ENCODE measurements at regions not wholly inside any gene's neighbourhood (a gene's known extent, or its start where the extent isn't known, plus 50 kb on each side); places are given as distances from the start of the nearest gene placed in this dataset.
"Not testable (repeated sequence)": the region's sequence is repeated elsewhere in the genome, so short reads cannot be mapped to it uniquely, and the experiment has no call there.

- DNase-seq = peak in 1 of 2 experiments; percentile 38
Observed at GRCh38 chr1:188089461-188089860, 1260.7 kb downstream of the PLA2G4A start.

- no peak for DNase-seq
Observed at GRCh38 chr1:188096521-188096920, 1267.8 kb downstream of the PLA2G4A start.

- no peak for DNase-seq
Observed at GRCh38 chr1:188117436-188117835, 1288.7 kb downstream of the PLA2G4A start.

GRCh38 chr1:188122646-188123045 is 1293.9 kb downstream of the PLA2G4A start:
- DNase-seq = no peak

GRCh38 chr1:188127507-188127906 is 1298.8 kb downstream of the PLA2G4A start:
- DNase-seq = no peak

GRCh38 chr1:188128761-188129160 is 1300.0 kb downstream of the PLA2G4A start:
- peak; percentile 6 to 30 for DNase-seq

GRCh38 chr1:188129856-188130838 is 1301.4 kb downstream of the PLA2G4A start:
- DNase-seq = no peak

- DNase-seq = no peak
Observed at GRCh38 chr1:188137221-188137620, 1308.5 kb downstream of the PLA2G4A start.

- no peak for DNase-seq
Observed at GRCh38 chr1:188140958-188141357, 1312.2 kb downstream of the PLA2G4A start.

GRCh38 chr1:188154196-188154595 is 1325.4 kb downstream of the PLA2G4A start:
- DNase-seq = no peak

GRCh38 chr1:188154761-188155160 is 1326.0 kb downstream of the PLA2G4A start:
- no peak for DNase-seq

GRCh38 chr1:188155261-188155660 is 1326.5 kb downstream of the PLA2G4A start:
- DNase-seq = no peak

- DNase-seq = no peak
Observed at GRCh38 chr1:188164459-188164858, 1335.7 kb downstream of the PLA2G4A start.

- no peak for DNase-seq
Observed at GRCh38 chr1:188166654-188167053, 1337.9 kb downstream of the PLA2G4A start.

GRCh38 chr1:188169971-188170370 is 1341.2 kb downstream of the PLA2G4A start:
- no peak for DNase-seq

- DNase-seq = no peak
Observed at GRCh38 chr1:188170411-188170810, 1341.7 kb downstream of the PLA2G4A start.

GRCh38 chr1:188170935-188171334 is 1342.2 kb downstream of the PLA2G4A start:
- DNase-seq = no peak

- not testable (repeated sequence) for DNase-seq
Observed at GRCh38 chr1:188182063-188182462, 1353.3 kb downstream of the PLA2G4A start.

GRCh38 chr1:188188317-188188716 is 1359.6 kb downstream of the PLA2G4A start:
- no peak for DNase-seq

- DNase-seq = no peak
Observed at GRCh38 chr1:188194916-188195315, 1366.2 kb downstream of the PLA2G4A start.

- DNase-seq = no peak
Observed at GRCh38 chr1:188218289-188218688, 1389.5 kb downstream of the PLA2G4A start.

GRCh38 chr1:188220051-188220450 is 1391.3 kb downstream of the PLA2G4A start:
- DNase-seq = no peak

- DNase-seq = no peak
Observed at GRCh38 chr1:188224263-188224662, 1395.5 kb downstream of the PLA2G4A start.

GRCh38 chr1:188225975-188226374 is 1397.2 kb downstream of the PLA2G4A start:
- DNase-seq = no peak

- DNase-seq = no peak
Observed at GRCh38 chr1:188228623-188229022, 1399.9 kb downstream of the PLA2G4A start.
